ENCODE measurements at regions not wholly inside any gene's neighbourhood (a gene's known extent, or its start where the extent isn't known, plus 50 kb on each side); places are given as distances from the start of the nearest gene placed in this dataset.

DNA sequence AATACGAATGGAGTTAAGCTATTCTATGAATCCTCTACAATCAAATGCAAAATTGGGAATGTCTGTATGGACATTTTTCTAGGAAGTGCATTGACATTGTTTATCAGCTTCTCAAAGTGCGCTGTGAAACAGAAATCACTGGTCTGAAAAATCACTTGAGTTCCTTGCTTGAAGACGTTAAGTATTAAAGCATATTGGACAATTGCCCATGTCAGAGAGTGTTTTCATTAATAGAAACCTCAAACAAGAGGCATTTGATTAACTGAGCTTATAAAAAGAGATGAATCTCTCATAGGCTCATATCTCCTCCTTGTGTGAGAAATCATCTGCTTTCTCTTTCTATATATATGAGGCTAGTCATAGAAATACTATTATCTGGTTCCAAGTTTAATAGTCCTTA lies 692.1 kb upstream of the POU3F4 start:
- CTCF ChIA-PET = no interaction called here
- H3K27ac Mint-ChIP-seq = no peak overlapping the region
- H3K36me3 Mint-ChIP-seq (ENCODE audit: low read depth) = no peaks in the 10 kb centered on the region
- POLR2A ChIA-PET = no interaction called here
- no peak overlapping the region for H3K4me3 Mint-ChIP-seq
- H3K4me1 Mint-ChIP-seq = no peaks in the 10 kb centered on the region
- DNase-seq (no peak), ATAC-seq (no peak)
- no peaks in the 10 kb centered on the region for H3K9me3 Mint-ChIP-seq (ENCODE audit: low read depth)
- intact Hi-C loops (cut with DNase I, micrococcal nuclease) = no loop called here
- H3K27me3 Mint-ChIP-seq = no peaks in the 10 kb centered on the region

DNA sequence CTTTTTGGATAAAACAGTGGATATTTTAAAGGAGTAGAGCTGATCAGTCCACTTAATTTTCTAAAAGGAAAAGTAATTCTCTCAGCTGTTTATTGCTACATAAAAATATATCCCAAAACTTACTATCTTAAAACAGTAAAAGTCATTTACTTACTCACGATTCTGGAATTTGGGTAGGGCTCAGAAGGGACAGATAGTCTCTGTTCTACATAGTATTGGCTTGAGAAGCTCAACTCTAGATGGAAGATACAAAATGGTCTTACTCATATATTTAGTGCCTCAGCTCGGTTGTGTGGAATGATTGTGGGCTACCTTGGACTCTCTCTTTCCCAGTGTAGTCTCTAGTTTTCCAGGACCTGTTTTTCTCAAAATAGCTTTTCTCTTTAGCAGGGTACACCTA lies 691.5 kb upstream of the POU3F4 start:
- Mint-ChIP-seq H3K27me3 (no peaks in the 10 kb centered on the region), H3K27ac (no peak overlapping the region), H3K9me3 (ENCODE audit: low read depth) (no peaks in the 10 kb centered on the region), H3K36me3 (ENCODE audit: low read depth) (no peaks in the 10 kb centered on the region), H3K4me1 (no peaks in the 10 kb centered on the region), H3K4me3 (no peak overlapping the region)
- ATAC-seq (no peak), DNase-seq (no peak)
- ChIA-PET POLR2A (no interaction called here), CTCF (no interaction called here)
- intact Hi-C loops (cut with DNase I, micrococcal nuclease) = no loop called here

DNA sequence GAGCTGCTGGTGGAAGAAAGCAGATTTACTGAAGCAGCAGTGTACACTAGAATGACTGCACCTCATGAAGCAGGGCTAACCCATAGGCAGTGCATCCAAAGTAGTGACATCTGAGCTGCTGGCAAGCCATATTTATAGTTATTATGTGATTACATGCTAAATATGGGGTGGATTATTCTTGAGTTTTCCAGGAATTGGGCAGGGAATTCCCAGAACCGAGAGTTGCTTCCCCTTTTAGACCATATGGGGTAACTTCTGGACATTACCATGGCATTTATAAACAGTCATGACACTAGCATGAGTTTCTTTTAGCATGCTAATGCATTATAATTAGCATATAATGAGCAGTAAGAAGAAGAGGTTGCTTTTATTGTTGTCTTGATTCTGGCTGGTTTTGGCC lies 665.8 kb upstream of the POU3F4 start:
- H3K9me3 Mint-ChIP-seq (ENCODE audit: low read depth) = no peaks in the 10 kb centered on the region
- ChIA-PET CTCF (no interaction called here), POLR2A (no interaction called here)
- intact Hi-C loops (cut with DNase I, micrococcal nuclease) = no loop called here
- ATAC-seq = no peak
- no peak for DNase-seq
- no peaks in the 10 kb centered on the region for H3K4me1 Mint-ChIP-seq
- H3K36me3 Mint-ChIP-seq (ENCODE audit: low read depth) = no peaks in the 10 kb centered on the region
- no peaks in the 10 kb centered on the region for H3K27me3 Mint-ChIP-seq
- no peak overlapping the region for H3K27ac Mint-ChIP-seq
- no peak overlapping the region for H3K4me3 Mint-ChIP-seq

DNA sequence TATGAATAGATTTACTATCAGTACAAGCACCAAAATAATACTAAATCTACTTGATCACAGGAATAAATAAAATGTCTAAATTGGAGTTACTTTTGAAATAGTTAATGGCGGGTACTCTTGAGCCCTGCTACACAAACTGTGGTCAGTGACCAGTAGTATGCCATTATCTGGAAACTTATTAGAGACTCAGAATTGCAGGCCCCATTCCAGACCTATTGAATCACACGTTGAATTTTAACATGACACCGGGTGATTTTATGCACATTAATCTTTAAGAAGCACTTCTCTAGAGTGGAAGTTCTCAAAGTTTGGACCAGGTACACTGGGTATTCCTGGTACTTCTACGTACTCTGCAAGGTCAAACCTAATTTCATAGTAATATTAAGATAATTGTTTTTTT lies 660.0 kb upstream of the POU3F4 start:
- Mint-ChIP-seq H3K4me3 (no peak overlapping the region), H3K27me3 (no peaks in the 10 kb centered on the region), H3K36me3 (ENCODE audit: low read depth) (no peaks in the 10 kb centered on the region), H3K4me1 (no peaks in the 10 kb centered on the region), H3K27ac (no peak overlapping the region), H3K9me3 (ENCODE audit: low read depth) (no peaks in the 10 kb centered on the region)
- ATAC-seq = no peak
- intact Hi-C loops (cut with DNase I, micrococcal nuclease) = no loop called here
- POLR2A ChIA-PET = no interaction called here
- DNase-seq = no peak
- CTCF ChIA-PET = no interaction called here

Measured in activated CD4-positive, alpha-beta T cell treated with anti-CD3 and anti-CD28 coated beads for 36 hours (primary cell).